Spleen (tissue), 11 donors: ENCODE measurements at regions not wholly inside any gene's neighbourhood (a gene's known extent, or its start where the extent isn't known, plus 50 kb on each side); places are given as distances from the start of the nearest gene placed in this dataset.

Source experiments
- DNase-seq: peaks from one replicate; pipeline ENCODE4 v3.0.0-alpha.2; 2020
- H3K27ac ChIP-seq, 8 donors: fragments of 200-600 bp; sonication (generic) in 7 of 8; 1 replicate in 4 of 8; 2 replicates in 4 of 8; pipeline versions ENCODE4 v1.5.0 to v1.8.0; 2016 to 2021; ENCODE audit warnings: inconsistent platforms in 4 of 8, mild to moderate bottlenecking in 4 of 8, moderate library complexity in 1 of 8
- H3K27me3 ChIP-seq, 7 donors: fragments of 200-600 bp; sonication (generic) in 6 of 7; replicated peaks in 1 of 7; 1 replicate in 4 of 7; 2 replicates in 3 of 7; pipeline versions ENCODE4 v1.5.0 to v1.8.0; 2016 to 2021; ENCODE audit warnings: inconsistent platforms in 3 of 7, mild to moderate bottlenecking in 1 of 7
- H3K36me3 ChIP-seq, 6 donors: fragments of 200-600 bp; sonication (generic) in 5 of 6; 1 replicate in 4 of 6; 2 replicates in 2 of 6; pipeline versions ENCODE4 v1.5.0 to v1.8.0; 2016 to 2021; ENCODE audit warnings: inconsistent platforms in 2 of 6
- H3K4me1 ChIP-seq, 6 donors: fragments of 200-600 bp; sonication (generic) in 5 of 6; 1 replicate in 3 of 6; 2 replicates in 3 of 6; pipeline versions ENCODE4 v1.5.0 to v1.8.0; 2016 to 2021; ENCODE audit warnings: inconsistent platforms in 3 of 6
- H3K4me3 ChIP-seq, 8 donors: fragments of 200-600 bp; sonication (generic) in 7 of 8; 1 replicate in 4 of 8; 2 replicates in 4 of 8; pipeline versions ENCODE4 v1.5.0 to v1.8.0; 2016 to 2021; ENCODE audit warnings: inconsistent platforms in 4 of 8, mild to moderate bottlenecking in 4 of 8, moderate library complexity in 2 of 8
- H3K9me3 ChIP-seq, 8 donors: fragments of 200-600 bp; sonication (generic) in 7 of 8; 1 replicate in 4 of 8; 2 replicates in 4 of 8; pipeline versions ENCODE4 v1.5.0 to v1.8.0; 2016 to 2021; ENCODE audit warnings: inconsistent platforms in 4 of 8
- POLR2A ChIP-seq, 3 donors: fragments of 450-650 bp; IDR thresholded peaks; one replicate each; pipeline ENCODE4 v1.5.1; 2017; ENCODE audit warnings: antibody characterized with exemption in 3 of 3, mild to moderate bottlenecking in 1 of 3
- POLR2AphosphoS5 ChIP-seq, 3 donors: sonication (generic); formaldehyde crosslinking; IDR thresholded peaks; one replicate each; pipeline ENCODE4 v1.5.1; 2017; ENCODE audit warnings: antibody characterized with exemption in 3 of 3
- WGBS, 5 donors: extraction: QIAGEN DNeasy Blood & Tissue Kit in 3 of 5; methylation state at CpG; one replicate each; pipeline versions ENCODE4 v1.1.5 to v1.1.7; 2013 to 2018; 5-methylcytosine and 5-hydroxymethylcytosine counted together
- intact Hi-C: fragments of 100-400 bp; cut with DNase I; formaldehyde crosslinking; loops from one replicate; pipeline ENCODE4 v1.15.0; 2023; ENCODE audit warnings: low total_unique reads
- TF ChIP-seq, protein P1 (sequence below), 11 experiments: fragments of 200-600 bp in 7 of 11; fragments of 450-650 bp in 4 of 11; sonication (generic) in 4 of 11; IDR thresholded peaks in 8 of 11; conservative IDR thresholded peaks in 3 of 11; 1 replicate in 7 of 11; 2 replicates in 4 of 11; pipeline versions ENCODE4 v1.4.0 to v1.8.0; 2016 to 2021; ENCODE audit warnings: antibody characterized with exemption in 11 of 11, inconsistent platforms in 4 of 11, mild to moderate bottlenecking in 1 of 11
- donor health status: healthy with polysubstance abuse.
- donor health status: DM: no; HTN: no; CAD: no; lungs with moderate emphysema.
- donor health status: DM: no; HTN: no; CAD: no.
- donor health status: Bipolar disorder and iron deficiency.
- donor health status: healthy.
- donor health status: DM: no; HTN: no; CAD: no.
- donor health status: DM: yes; HTN: yes; CAD: no.

GRCh38 chr4:131113704-131114103 is 2017.8 kb downstream of the C4orf33 start:
- TF ChIP-seq POLR2A (IDR thresholded peaks at IDR 0.05): no peak
- no peak for TF ChIP-seq POLR2AphosphoS5 (IDR thresholded peaks at IDR 0.05)
- TF ChIP-seq, protein P1, sequence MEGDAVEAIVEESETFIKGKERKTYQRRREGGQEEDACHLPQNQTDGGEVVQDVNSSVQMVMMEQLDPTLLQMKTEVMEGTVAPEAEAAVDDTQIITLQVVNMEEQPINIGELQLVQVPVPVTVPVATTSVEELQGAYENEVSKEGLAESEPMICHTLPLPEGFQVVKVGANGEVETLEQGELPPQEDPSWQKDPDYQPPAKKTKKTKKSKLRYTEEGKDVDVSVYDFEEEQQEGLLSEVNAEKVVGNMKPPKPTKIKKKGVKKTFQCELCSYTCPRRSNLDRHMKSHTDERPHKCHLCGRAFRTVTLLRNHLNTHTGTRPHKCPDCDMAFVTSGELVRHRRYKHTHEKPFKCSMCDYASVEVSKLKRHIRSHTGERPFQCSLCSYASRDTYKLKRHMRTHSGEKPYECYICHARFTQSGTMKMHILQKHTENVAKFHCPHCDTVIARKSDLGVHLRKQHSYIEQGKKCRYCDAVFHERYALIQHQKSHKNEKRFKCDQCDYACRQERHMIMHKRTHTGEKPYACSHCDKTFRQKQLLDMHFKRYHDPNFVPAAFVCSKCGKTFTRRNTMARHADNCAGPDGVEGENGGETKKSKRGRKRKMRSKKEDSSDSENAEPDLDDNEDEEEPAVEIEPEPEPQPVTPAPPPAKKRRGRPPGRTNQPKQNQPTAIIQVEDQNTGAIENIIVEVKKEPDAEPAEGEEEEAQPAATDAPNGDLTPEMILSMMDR (IDR thresholded peaks at IDR 0.05 in 8 of 11, conservative IDR thresholded peaks at IDR 0.05 in 3 of 11): no peak
- no peaks in the 10 kb centered on the region for H3K36me3 ChIP-seq
- WGBS, 5 donors: 63 to 81% (median 74%) methylated on average over 2 of the region's 2 CpGs
- H3K27ac ChIP-seq: no peak overlapping the region
- H3K4me3 ChIP-seq: no peak overlapping the region
- DNase-seq: no peak
- intact Hi-C loops: no loop called here
- no peaks in the 10 kb centered on the region for H3K9me3 ChIP-seq
- no peaks in the 10 kb centered on the region for H3K4me1 ChIP-seq
- no peaks in the 10 kb centered on the region for H3K27me3 ChIP-seq

DNA sequence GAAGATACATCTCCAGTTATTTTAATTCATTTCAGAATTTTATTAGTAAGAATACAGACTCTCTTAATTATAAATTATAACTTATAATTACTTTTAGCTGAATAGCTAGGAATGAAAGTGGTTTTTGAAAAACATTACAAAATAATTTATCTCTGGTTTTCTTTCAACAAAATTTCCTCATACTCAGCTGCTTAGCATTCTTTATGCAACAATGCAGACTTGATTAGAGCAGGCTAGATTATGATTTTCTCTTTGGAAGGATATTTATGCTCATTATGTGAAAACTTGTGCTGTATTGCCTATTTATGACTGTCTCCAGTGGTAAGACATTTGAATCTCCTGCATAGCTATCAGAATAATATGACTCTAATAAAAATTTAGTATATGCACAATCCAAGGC is 2023.7 kb downstream of the C4orf33 start:
- no peaks in the 10 kb centered on the region for H3K27me3 ChIP-seq
- no peak for DNase-seq
- no peaks in the 10 kb centered on the region for H3K36me3 ChIP-seq
- H3K4me1 ChIP-seq: no peaks in the 10 kb centered on the region
- TF ChIP-seq POLR2AphosphoS5 (IDR thresholded peaks at IDR 0.05) (no peak), POLR2A (IDR thresholded peaks at IDR 0.05) (no peak)
- TF ChIP-seq, protein P1 (IDR thresholded peaks at IDR 0.05 in 8 of 11, conservative IDR thresholded peaks at IDR 0.05 in 3 of 11): no peak
- peaks cover 0 to 1% (median 0%) of the 10 kb centered on the region in 8 donors for H3K9me3 ChIP-seq
- intact Hi-C loops: no loop called here
- no peak overlapping the region for H3K4me3 ChIP-seq
- H3K27ac ChIP-seq: no peak overlapping the region

GRCh38 chr4:131137196-131137595 is 2011.9 kb upstream of the PCDH10 start:
- Histone ChIP-seq H3K36me3 (no peaks in the 10 kb centered on the region), H3K4me1 (no peaks in the 10 kb centered on the region), H3K4me3 (no peak overlapping the region), H3K9me3 (peaks cover 0 to 13% (median 0%) of the 10 kb centered on the region in 8 donors), H3K27ac (no peak overlapping the region), H3K27me3 (no peaks in the 10 kb centered on the region)
- intact Hi-C loops: no loop called here
- 82 to 94% (median 91%) methylated on average over 2 of the region's 2 CpGs for WGBS, 5 donors
- peak; percentile 7 for DNase-seq
- TF ChIP-seq, protein P1 (IDR thresholded peaks at IDR 0.05 in 8 of 11, conservative IDR thresholded peaks at IDR 0.05 in 3 of 11): no peak

DNA sequence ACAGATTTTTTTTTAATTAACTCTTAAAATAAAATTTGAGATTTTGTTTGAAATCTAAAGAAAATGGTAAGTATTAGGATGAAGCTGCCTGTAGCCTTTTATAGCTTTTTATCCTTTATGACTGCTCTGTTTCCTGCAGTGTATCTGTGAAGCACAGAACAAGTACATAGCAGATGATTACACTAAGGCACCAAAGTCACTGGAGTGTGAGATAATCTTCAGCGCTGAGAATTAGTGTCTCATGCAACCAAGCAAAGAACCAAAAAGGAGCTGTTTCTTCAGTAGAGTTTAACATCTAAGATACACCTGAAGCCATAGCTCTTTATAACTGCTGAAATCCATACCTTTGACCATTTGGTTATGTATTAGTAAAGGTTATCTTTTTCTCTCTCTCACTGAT is 1989.8 kb upstream of the PCDH10 start:
- H3K27me3 ChIP-seq: no peaks in the 10 kb centered on the region
- no peaks in the 10 kb centered on the region for H3K9me3 ChIP-seq
- intact Hi-C loops: no loop called here
- no peak overlapping the region for H3K4me3 ChIP-seq
- H3K27ac ChIP-seq: no peak overlapping the region
- no peaks in the 10 kb centered on the region for H3K4me1 ChIP-seq
- TF ChIP-seq POLR2AphosphoS5 (IDR thresholded peaks at IDR 0.05) (no peak), POLR2A (IDR thresholded peaks at IDR 0.05) (no peak)
- TF ChIP-seq, protein P1 (IDR thresholded peaks at IDR 0.05 in 8 of 11, conservative IDR thresholded peaks at IDR 0.05 in 3 of 11): no peak
- WGBS, 5 donors: 68 to 86% (median 76%) methylated on average over 1 of the region's 1 CpG
- DNase-seq: no peak
- no peaks in the 10 kb centered on the region for H3K36me3 ChIP-seq
